ENCODE measurements at regions not wholly inside any gene's neighbourhood (a gene's known extent, or its start where the extent isn't known, plus 50 kb on each side); places are given as distances from the start of the nearest gene placed in this dataset.

DNA sequence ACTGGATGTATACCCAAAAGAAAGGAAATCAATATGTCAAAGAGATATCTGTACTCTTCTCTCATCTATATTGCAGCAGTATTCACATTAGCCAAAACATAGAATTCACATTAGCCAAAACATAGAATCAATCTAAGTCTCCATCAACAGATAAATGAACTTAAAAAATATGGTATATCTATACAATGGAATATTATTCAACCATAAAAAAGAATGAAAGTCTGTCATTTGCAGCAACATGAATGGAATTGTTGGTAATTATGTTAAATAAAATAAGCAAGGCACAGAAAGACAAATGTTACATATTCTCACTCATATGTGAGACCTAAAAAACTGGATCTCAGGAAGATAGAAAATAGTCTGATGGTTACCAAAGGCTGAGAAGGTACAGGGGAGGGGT, 212.1 kb upstream of the ZC3H15 start:
- no peak for TF ChIP-seq CTCF (conservative IDR thresholded peaks at IDR 0.05; ENCODE audit: control insufficient read depth, insufficient read depth, low read depth, low read length)
- no peak for DNase-seq (ENCODE audit: low read depth)
- H3K4me3 ChIP-seq (ENCODE audit: control insufficient read depth, low read depth, low read length): no peak overlapping the region

- no peak for TF ChIP-seq CTCF (conservative IDR thresholded peaks at IDR 0.05; ENCODE audit: control insufficient read depth, insufficient read depth, low read depth, low read length)
- peak; percentile 63 for DNase-seq (ENCODE audit: low read depth)
- H3K4me3 ChIP-seq (ENCODE audit: control insufficient read depth, low read depth, low read length): no peak overlapping the region
These were observed 211.0 kb upstream of the ZC3H15 start for GRCh38 chr2:186274936-186275575.

GRCh38 chr2:186276909-186277308, 209.2 kb upstream of the ZC3H15 start:
- H3K4me3 ChIP-seq (ENCODE audit: control insufficient read depth, low read depth, low read length): no peak overlapping the region
- no peak for DNase-seq (ENCODE audit: low read depth)
- TF ChIP-seq CTCF (conservative IDR thresholded peaks at IDR 0.05; ENCODE audit: control insufficient read depth, insufficient read depth, low read depth, low read length): no peak

GRCh38 chr2:186281726-186282125, 204.3 kb upstream of the ZC3H15 start:
- DNase-seq (ENCODE audit: low read depth): no peak
- no peak overlapping the region for H3K4me3 ChIP-seq (ENCODE audit: control insufficient read depth, low read depth, low read length)
- TF ChIP-seq CTCF (conservative IDR thresholded peaks at IDR 0.05; ENCODE audit: control insufficient read depth, insufficient read depth, low read depth, low read length): no peak

DNA sequence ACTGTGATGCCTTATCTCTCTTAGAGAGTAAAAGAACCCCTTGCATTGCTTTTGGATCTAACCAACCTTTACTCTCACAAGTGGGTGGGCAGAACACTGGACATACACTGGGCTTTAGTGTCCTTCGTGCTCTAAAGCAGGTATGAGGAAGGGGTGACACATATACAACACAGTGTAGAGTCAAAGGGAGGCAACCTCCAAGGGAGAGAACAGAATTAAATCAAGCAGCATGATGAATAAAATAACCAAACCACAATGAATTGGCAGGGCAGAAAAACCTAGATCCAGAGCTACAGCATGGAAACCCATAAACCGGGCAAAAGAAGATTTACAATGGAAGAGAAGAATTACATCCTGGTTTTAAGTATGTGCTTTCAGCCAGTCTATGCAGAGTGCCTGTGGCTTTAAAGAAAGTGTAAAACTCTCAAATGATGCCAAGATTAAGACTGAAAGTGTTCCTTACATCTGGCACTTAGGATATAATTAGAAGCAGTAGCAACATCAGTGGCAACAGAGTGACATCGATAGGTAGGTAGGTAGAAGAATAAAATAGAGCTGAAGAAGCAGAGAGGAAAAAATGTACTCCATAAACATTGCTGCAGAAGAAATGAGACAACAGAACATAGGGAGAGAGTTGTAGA, 191.7 kb upstream of the ZC3H15 start:
- no peak for TF ChIP-seq CTCF (conservative IDR thresholded peaks at IDR 0.05; ENCODE audit: control insufficient read depth, insufficient read depth, low read depth, low read length)
- DNase-seq (ENCODE audit: low read depth): no peak
- no peak overlapping the region for H3K4me3 ChIP-seq (ENCODE audit: control insufficient read depth, low read depth, low read length)

DNA sequence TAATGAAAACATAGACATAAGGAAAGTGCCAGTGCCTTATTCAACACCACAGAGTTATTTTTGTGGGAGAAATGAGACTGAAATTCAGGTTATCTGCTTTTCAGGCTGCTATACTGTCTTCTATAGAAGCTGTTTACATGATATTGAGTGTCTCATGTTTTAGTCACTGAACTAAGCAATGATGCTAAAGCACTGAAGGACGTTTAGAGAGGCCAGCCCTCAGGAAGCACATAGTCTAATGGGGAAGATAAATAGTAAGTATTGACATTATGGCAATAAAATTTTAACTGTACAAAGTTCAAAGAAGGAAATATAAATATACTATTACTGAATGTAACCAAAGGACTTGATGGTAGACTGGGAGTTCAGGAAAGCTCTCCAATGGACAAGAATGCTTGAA, 186.4 kb upstream of the ZC3H15 start:
- no peak for TF ChIP-seq CTCF (conservative IDR thresholded peaks at IDR 0.05; ENCODE audit: control insufficient read depth, insufficient read depth, low read depth, low read length)
- H3K4me3 ChIP-seq (ENCODE audit: control insufficient read depth, low read depth, low read length): no peak overlapping the region
- no peak for DNase-seq (ENCODE audit: low read depth)
